22Rv1 (cell line): ENCODE measurements at regions not wholly inside any gene's neighbourhood (a gene's known extent, or its start where the extent isn't known, plus 50 kb on each side); places are given as distances from the start of the nearest gene placed in this dataset.
"Not testable (repeated sequence)": the region's sequence is repeated elsewhere in the genome, so short reads cannot be mapped to it uniquely, and the experiment has no call there.

Experiments
- H3K27ac ChIP-seq: fragments of 450-650 bp; 2 replicates; pipeline ENCODE4 v1.5.1; 2017
- CTCF ChIP-seq: fragments of 450-650 bp; IDR thresholded peaks from 2 replicates; pipeline ENCODE4 v1.5.1; 2017; ENCODE audit warnings: mild to moderate bottlenecking
- ZFX ChIP-seq: fragments of 450-650 bp; IDR thresholded peaks from 2 replicates; pipeline ENCODE4 v1.6.1; 2017; ENCODE audit warnings: antibody characterized with exemption, borderline replicate concordance

- TF ChIP-seq ZFX (no peak), CTCF (no peak)
Measured at GRCh38 chr5:20307391-20307790, 319.4 kb upstream of the CDH18 start.

GRCh38 chr5:20305463-20305862 lies 317.5 kb upstream of the CDH18 start:
- H3K27ac ChIP-seq = no peak overlapping the region
- TF ChIP-seq ZFX = no peak
- TF ChIP-seq CTCF = no peak

More at GRCh38 chr5:20307391-20307790, 319.4 kb upstream of the CDH18 start:
- no peak overlapping the region for H3K27ac ChIP-seq

GRCh38 chr5:20304570-20304969 lies 316.6 kb upstream of the CDH18 start:
- H3K27ac ChIP-seq = not testable (repeated sequence)

- no peak overlapping the region for H3K27ac ChIP-seq
- TF ChIP-seq CTCF = no peak
Measured at GRCh38 chr5:20300110-20300509, 312.1 kb upstream of the CDH18 start.

- H3K27ac ChIP-seq = no peak overlapping the region
- TF ChIP-seq ZFX = no peak
- TF ChIP-seq CTCF = no peak
Measured at GRCh38 chr5:20294696-20295095, 306.7 kb upstream of the CDH18 start.

- H3K27ac ChIP-seq = no peak overlapping the region
- TF ChIP-seq ZFX = no peak
- TF ChIP-seq CTCF = no peak
Measured at GRCh38 chr5:20291766-20292165, 303.8 kb upstream of the CDH18 start.

- no peak overlapping the region for H3K27ac ChIP-seq
- TF ChIP-seq ZFX = no peak
- TF ChIP-seq CTCF = no peak
Measured at GRCh38 chr5:20287640-20288039, 299.6 kb upstream of the CDH18 start.

- TF ChIP-seq CTCF = no peak
- no peak for TF ChIP-seq ZFX
Measured at GRCh38 chr5:20286512-20286911, 298.5 kb upstream of the CDH18 start.

More at GRCh38 chr5:20286512-20286911, 298.5 kb upstream of the CDH18 start:
- no peak overlapping the region for H3K27ac ChIP-seq
